Spleen (tissue), 11 donors: ENCODE measurements at regions not wholly inside any gene's neighbourhood (a gene's known extent, or its start where the extent isn't known, plus 50 kb on each side); places are given as distances from the start of the nearest gene placed in this dataset.

Source experiments
- DNase-seq: peaks from one replicate; pipeline ENCODE4 v3.0.0-alpha.2; 2020
- H3K27ac ChIP-seq, 8 donors: fragments of 200-600 bp; sonication (generic) in 7 of 8; 1 replicate in 4 of 8; 2 replicates in 4 of 8; pipeline versions ENCODE4 v1.5.0 to v1.8.0; 2016 to 2021; ENCODE audit warnings: inconsistent platforms in 4 of 8, mild to moderate bottlenecking in 4 of 8, moderate library complexity in 1 of 8
- H3K27me3 ChIP-seq, 7 donors: fragments of 200-600 bp; sonication (generic) in 6 of 7; replicated peaks in 1 of 7; 1 replicate in 4 of 7; 2 replicates in 3 of 7; pipeline versions ENCODE4 v1.5.0 to v1.8.0; 2016 to 2021; ENCODE audit warnings: inconsistent platforms in 3 of 7, mild to moderate bottlenecking in 1 of 7
- H3K36me3 ChIP-seq, 6 donors: fragments of 200-600 bp; sonication (generic) in 5 of 6; 1 replicate in 4 of 6; 2 replicates in 2 of 6; pipeline versions ENCODE4 v1.5.0 to v1.8.0; 2016 to 2021; ENCODE audit warnings: inconsistent platforms in 2 of 6
- H3K4me1 ChIP-seq, 6 donors: fragments of 200-600 bp; sonication (generic) in 5 of 6; 1 replicate in 3 of 6; 2 replicates in 3 of 6; pipeline versions ENCODE4 v1.5.0 to v1.8.0; 2016 to 2021; ENCODE audit warnings: inconsistent platforms in 3 of 6
- H3K4me3 ChIP-seq, 8 donors: fragments of 200-600 bp; sonication (generic) in 7 of 8; 1 replicate in 4 of 8; 2 replicates in 4 of 8; pipeline versions ENCODE4 v1.5.0 to v1.8.0; 2016 to 2021; ENCODE audit warnings: inconsistent platforms in 4 of 8, mild to moderate bottlenecking in 4 of 8, moderate library complexity in 2 of 8
- H3K9me3 ChIP-seq, 8 donors: fragments of 200-600 bp; sonication (generic) in 7 of 8; 1 replicate in 4 of 8; 2 replicates in 4 of 8; pipeline versions ENCODE4 v1.5.0 to v1.8.0; 2016 to 2021; ENCODE audit warnings: inconsistent platforms in 4 of 8
- POLR2A ChIP-seq, 3 donors: fragments of 450-650 bp; IDR thresholded peaks; one replicate each; pipeline ENCODE4 v1.5.1; 2017; ENCODE audit warnings: antibody characterized with exemption in 3 of 3, mild to moderate bottlenecking in 1 of 3
- POLR2AphosphoS5 ChIP-seq, 3 donors: sonication (generic); formaldehyde crosslinking; IDR thresholded peaks; one replicate each; pipeline ENCODE4 v1.5.1; 2017; ENCODE audit warnings: antibody characterized with exemption in 3 of 3
- WGBS, 5 donors: extraction: QIAGEN DNeasy Blood & Tissue Kit in 3 of 5; methylation state at CpG; one replicate each; pipeline versions ENCODE4 v1.1.5 to v1.1.7; 2013 to 2018; 5-methylcytosine and 5-hydroxymethylcytosine counted together
- intact Hi-C: fragments of 100-400 bp; cut with DNase I; formaldehyde crosslinking; loops from one replicate; pipeline ENCODE4 v1.15.0; 2023; ENCODE audit warnings: low total_unique reads
- TF ChIP-seq, protein P1 (sequence below), 11 experiments: fragments of 200-600 bp in 7 of 11; fragments of 450-650 bp in 4 of 11; sonication (generic) in 4 of 11; IDR thresholded peaks in 8 of 11; conservative IDR thresholded peaks in 3 of 11; 1 replicate in 7 of 11; 2 replicates in 4 of 11; pipeline versions ENCODE4 v1.4.0 to v1.8.0; 2016 to 2021; ENCODE audit warnings: antibody characterized with exemption in 11 of 11, inconsistent platforms in 4 of 11, mild to moderate bottlenecking in 1 of 11
- donor health status: healthy with polysubstance abuse.
- donor health status: DM: no; HTN: no; CAD: no; lungs with moderate emphysema.
- donor health status: DM: no; HTN: no; CAD: no.
- donor health status: Bipolar disorder and iron deficiency.
- donor health status: healthy.
- donor health status: DM: no; HTN: no; CAD: no.
- donor health status: DM: yes; HTN: yes; CAD: no.

DNA sequence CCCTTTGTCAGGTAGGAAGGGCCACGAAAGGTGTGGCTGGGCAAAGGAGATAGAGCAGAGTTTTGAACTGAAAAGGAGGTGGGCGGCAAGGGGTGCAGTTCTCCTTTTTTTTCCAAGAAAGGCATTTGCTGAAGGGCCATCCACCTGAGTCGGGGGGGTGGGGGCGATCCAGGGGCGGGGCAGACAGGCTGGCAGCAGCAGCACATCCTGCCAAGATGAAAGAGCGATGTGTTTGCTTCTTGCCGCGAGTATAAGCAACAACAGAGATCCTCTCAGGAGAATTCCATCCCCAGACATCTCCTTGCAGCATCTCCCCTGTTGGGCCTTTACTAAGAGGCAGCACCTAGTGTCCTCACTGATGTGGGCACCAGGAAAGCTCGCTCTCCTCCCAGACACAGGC, 516.5 kb downstream of the CD83 start:
- no peaks in the 10 kb centered on the region for H3K36me3 ChIP-seq
- intact Hi-C loops, result no loop called here
- H3K27ac ChIP-seq, result peak overlapping the region in 4 of 8 donors; percentile 14 to 85 (median 47)
- no peaks in the 10 kb centered on the region for H3K9me3 ChIP-seq
- H3K4me3 ChIP-seq, result no peak overlapping the region
- no peak for TF ChIP-seq POLR2A (IDR thresholded peaks at IDR 0.05)
- TF ChIP-seq, protein P1, sequence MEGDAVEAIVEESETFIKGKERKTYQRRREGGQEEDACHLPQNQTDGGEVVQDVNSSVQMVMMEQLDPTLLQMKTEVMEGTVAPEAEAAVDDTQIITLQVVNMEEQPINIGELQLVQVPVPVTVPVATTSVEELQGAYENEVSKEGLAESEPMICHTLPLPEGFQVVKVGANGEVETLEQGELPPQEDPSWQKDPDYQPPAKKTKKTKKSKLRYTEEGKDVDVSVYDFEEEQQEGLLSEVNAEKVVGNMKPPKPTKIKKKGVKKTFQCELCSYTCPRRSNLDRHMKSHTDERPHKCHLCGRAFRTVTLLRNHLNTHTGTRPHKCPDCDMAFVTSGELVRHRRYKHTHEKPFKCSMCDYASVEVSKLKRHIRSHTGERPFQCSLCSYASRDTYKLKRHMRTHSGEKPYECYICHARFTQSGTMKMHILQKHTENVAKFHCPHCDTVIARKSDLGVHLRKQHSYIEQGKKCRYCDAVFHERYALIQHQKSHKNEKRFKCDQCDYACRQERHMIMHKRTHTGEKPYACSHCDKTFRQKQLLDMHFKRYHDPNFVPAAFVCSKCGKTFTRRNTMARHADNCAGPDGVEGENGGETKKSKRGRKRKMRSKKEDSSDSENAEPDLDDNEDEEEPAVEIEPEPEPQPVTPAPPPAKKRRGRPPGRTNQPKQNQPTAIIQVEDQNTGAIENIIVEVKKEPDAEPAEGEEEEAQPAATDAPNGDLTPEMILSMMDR (IDR thresholded peaks at IDR 0.05 in 8 of 11, conservative IDR thresholded peaks at IDR 0.05 in 3 of 11), result no peak
- TF ChIP-seq POLR2AphosphoS5 (IDR thresholded peaks at IDR 0.05), result no peak
- no peak for DNase-seq
- 69 to 88% (median 81%) methylated on average over 8 to 9 of the region's 9 CpGs for WGBS, 5 donors
- no peaks in the 10 kb centered on the region for H3K27me3 ChIP-seq
- peaks cover 35 to 64% (median 52%) of the 10 kb centered on the region in 6 donors for H3K4me1 ChIP-seq

DNA sequence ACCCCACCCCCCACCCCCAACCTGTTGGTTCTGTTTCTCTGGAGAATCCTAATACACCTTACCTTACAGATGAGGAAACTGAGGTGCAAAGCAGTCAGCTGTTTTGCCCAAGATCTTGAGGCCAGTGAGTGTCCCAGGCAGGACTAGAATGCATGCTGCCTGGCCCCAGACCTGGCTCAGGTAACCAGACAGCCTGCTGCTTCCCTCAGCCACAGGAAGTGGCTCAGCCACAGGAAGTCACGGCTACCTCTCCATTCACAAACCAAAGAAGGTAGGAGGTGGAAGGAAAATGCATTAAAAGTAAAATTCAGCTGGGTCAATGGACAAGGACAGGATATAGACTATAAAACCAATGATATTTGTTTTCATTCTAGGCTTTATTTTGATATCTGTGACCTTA, 517.6 kb downstream of the CD83 start:
- H3K36me3 ChIP-seq, result no peaks in the 10 kb centered on the region
- peaks cover 45 to 75% (median 63%) of the 10 kb centered on the region in 6 donors for H3K4me1 ChIP-seq
- no peaks in the 10 kb centered on the region for H3K9me3 ChIP-seq
- H3K27me3 ChIP-seq, result no peaks in the 10 kb centered on the region
- TF ChIP-seq POLR2A (IDR thresholded peaks at IDR 0.05) (no peak), POLR2AphosphoS5 (IDR thresholded peaks at IDR 0.05) (peak in 2 of 3 donors; percentile 51 to 62)
- TF ChIP-seq, protein P1 (IDR thresholded peaks at IDR 0.05 in 8 of 11, conservative IDR thresholded peaks at IDR 0.05 in 3 of 11), result no peak
- peak overlapping the region in 1 of 8 donors; percentile 31 for H3K4me3 ChIP-seq
- whole genome bisulfite sequencing, 5 donors, result 0% methylated on average over 1 of the region's 1 CpG
- DNase-seq, result peak; percentile 86
- H3K27ac ChIP-seq, result peak overlapping the region in 5 of 8 donors; percentile 35 to 85 (median 69)
- intact Hi-C loops, result no loop called here

DNA sequence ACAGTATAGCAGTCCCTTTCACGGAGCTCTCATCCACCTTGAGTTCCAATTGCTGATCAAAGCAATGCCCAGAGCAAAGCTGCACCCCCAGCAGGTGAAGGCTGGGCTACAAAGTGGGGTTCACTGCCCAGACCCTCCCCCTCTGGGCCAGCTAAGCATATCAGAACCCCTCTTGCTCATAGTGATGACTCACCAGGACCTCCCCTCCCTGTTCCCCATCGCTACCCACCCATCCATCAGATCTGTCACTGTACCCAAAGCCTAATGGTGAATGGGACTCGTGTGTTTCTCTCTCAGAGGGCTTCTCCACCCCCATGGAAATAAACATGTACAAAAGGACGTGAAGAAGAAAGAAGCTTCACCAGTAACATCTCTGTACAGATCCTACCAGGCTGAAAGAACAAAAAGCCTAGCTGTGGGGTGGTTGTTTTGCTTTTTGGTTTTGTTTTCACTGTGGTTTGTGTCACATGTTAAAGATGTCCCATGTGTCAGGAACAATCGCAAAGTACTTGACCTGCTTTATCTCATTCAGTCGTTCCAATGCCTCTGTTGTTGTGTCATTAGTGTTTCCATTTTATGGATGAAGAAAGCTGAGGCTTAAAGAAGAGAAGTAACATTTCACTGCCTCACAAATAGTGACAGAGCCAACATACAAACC, 518.5 kb downstream of the CD83 start:
- peaks cover 48 to 84% (median 69%) of the 10 kb centered on the region in 6 donors for H3K4me1 ChIP-seq
- TF ChIP-seq POLR2A (IDR thresholded peaks at IDR 0.05) (no peak), POLR2AphosphoS5 (IDR thresholded peaks at IDR 0.05) (no peak)
- TF ChIP-seq, protein P1 (IDR thresholded peaks at IDR 0.05 in 8 of 11, conservative IDR thresholded peaks at IDR 0.05 in 3 of 11), result no peak
- H3K27ac ChIP-seq, result peak overlapping the region; percentile 24 to 85 (median 62)
- H3K9me3 ChIP-seq, result no peaks in the 10 kb centered on the region
- H3K4me3 ChIP-seq, result peak overlapping the region in 1 of 8 donors; percentile 31
- intact Hi-C loops, result no loop called here
- no peaks in the 10 kb centered on the region for H3K27me3 ChIP-seq
- DNase-seq, result no peak
- H3K36me3 ChIP-seq, result no peaks in the 10 kb centered on the region
- 44 to 59% (median 57%) methylated on average over 6 of the region's 6 CpGs for WGBS, 5 donors

DNA sequence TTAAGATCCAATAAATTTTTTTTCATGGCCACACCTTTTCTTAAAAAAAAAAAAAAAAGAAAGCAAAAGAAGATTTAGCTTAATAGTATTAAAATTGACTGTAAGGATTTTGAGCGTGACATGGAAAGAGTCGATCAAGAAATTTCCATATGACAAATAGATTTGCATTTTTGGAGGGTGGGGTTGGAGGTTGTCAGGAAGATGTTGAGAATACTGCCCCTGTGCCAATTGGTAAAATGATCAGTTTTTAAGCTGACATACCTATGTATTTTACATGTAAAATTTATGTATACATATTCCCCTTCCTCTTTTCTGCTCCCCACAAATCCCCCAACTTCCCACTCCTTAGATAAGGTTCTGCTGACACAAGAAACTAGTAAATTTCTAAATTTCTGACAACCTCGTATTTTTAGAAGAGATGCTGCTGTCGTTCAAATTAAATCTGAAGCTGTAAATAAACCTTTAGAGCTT, 520.9 kb downstream of the CD83 start:
- Histone ChIP-seq H3K36me3 (no peaks in the 10 kb centered on the region), H3K4me1 (peaks cover 48 to 93% (median 74%) of the 10 kb centered on the region in 6 donors), H3K27ac (peak overlapping the region; percentile 59 to 83 (median 74)), H3K27me3 (no peaks in the 10 kb centered on the region), H3K9me3 (no peaks in the 10 kb centered on the region), H3K4me3 (peak overlapping the region in 2 of 8 donors; percentile 9 to 52)
- TF ChIP-seq POLR2A (IDR thresholded peaks at IDR 0.05) (no peak), POLR2AphosphoS5 (IDR thresholded peaks at IDR 0.05) (no peak)
- TF ChIP-seq, protein P1 (IDR thresholded peaks at IDR 0.05 in 8 of 11, conservative IDR thresholded peaks at IDR 0.05 in 3 of 11), result no peak
- 33 to 44% (median 37%) methylated on average over 4 of the region's 4 CpGs for WGBS, 5 donors
- DNase-seq, result no peak
- intact Hi-C loops, result no loop called here
